Occipital lobe (tissue), 1 donor: ENCODE measurements at regions not wholly inside any gene's neighbourhood (a gene's known extent, or its start where the extent isn't known, plus 50 kb on each side); places are given as distances from the start of the nearest gene placed in this dataset.
"Not testable (repeated sequence)": the region's sequence is repeated elsewhere in the genome, so short reads cannot be mapped to it uniquely, and the experiment has no call there.

Experiments
- DNase-seq: peaks from one replicate; lab custom pipeline; 2025; lab: John Stamatoyannopoulos, UW

GRCh38 chr3:153818338-153818737, 302.9 kb upstream of the ARHGEF26 start:
- no peak for DNase-seq

DNA sequence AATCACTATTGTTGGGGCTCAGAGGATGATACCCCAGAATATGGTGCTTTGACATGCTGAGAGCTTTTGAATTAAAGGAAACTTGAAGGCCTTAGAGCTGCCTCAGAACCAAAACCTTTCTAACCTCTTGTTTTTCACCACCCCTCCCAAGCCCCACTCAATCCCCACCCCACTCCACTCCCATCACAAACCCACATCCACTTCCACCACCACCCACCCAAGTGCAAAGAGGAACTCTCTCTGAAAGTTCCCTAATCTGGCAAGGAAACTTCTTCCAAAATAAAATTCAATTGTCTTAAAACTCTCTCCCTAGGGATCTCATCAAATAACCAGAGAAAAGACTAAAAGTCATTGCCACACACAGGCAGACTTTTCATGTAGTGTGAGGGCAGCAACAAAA, 301.2 kb upstream of the ARHGEF26 start:
- DNase-seq, result no peak

DNA sequence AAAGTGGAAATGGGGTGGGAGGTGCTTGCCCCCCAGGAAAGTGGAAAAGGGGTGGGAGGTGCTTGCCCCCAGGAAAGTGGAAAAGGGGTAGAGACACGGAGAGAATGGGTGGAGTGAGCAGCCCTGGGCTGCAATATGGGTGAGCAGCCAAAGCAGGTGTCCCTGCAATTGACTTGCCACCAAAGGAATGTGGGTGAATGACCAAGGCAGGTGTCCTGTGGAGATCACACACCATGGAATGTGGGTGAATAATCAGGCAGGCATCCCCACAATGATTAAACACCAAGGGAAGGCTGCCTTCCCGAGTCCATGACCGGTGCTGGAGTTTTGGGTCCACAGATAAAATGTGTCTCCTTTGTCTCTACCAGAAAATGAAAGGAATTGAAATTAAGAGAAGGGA, 292.8 kb upstream of the ARHGEF26 start:
- DNase-seq, result not testable (repeated sequence)

GRCh38 chr3:153829606-153830170, 291.5 kb upstream of the ARHGEF26 start:
- DNase-seq, result no peak

- DNase-seq, result no peak
These were observed 290.6 kb upstream of the ARHGEF26 start for GRCh38 chr3:153830552-153830951.

DNA sequence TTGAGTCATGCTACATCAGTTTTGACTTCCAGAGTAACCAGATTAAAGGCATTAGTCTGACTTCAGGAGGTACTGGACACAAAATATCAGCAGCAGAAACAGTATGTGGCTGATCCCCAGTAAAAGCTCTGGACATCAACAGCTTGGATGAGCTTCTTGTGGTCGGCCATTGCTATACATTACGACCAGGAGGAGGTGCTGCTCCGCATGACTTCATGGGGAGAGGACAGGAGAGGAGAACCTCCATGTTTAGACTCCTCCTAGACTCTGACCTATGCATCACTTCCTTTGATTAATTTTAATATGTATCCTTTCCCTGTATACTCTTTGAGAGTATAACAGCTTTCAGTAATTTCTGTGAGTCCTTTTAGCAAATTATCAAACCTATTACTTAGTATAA, 285.6 kb upstream of the ARHGEF26 start:
- DNase-seq, result no peak

GRCh38 chr3:153840487-153840886, 280.7 kb upstream of the ARHGEF26 start:
- DNase-seq, result no peak

- no peak for DNase-seq
These were observed 277.2 kb upstream of the ARHGEF26 start for GRCh38 chr3:153843994-153844393.

GRCh38 chr3:153845311-153845710, 275.9 kb upstream of the ARHGEF26 start:
- no peak for DNase-seq

DNA sequence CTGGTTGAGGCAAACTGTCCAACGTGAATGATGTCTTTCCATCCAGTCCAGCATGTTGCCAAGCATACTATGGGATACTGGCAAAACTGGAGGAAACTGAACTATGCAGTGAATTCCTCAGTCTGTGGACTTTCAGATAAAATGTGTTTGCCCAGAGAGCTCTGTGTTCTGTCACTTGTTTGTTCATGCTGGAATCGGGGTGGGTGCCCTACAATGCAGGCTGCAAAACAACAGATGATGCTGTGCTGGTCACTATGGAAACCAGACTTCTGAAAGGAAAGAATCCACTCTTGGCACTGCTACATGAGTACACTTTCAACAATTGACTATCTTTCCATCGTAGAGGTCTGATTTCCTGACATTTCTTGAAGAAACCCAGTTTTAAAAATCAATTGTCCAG, 272.5 kb upstream of the ARHGEF26 start:
- peak; percentile 5 for DNase-seq

DNA sequence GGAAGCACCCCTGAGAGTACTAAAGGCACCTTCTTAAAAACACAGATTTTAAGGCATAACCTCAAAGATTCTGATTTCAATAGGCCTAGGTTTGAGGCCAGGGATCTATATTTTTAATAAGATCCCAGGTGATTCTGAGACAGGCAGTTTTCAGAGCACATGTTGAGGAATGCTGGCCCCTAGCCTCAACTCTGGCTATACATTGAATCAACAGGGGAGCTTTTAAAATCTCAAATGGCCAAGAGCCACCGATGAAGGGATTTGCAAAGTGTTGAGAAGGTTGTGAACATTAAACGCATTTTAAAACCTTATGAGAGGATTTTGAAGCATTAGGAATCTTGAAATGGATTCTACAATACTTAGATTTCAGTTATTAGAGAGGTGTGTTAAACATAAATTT, 268.8 kb upstream of the ARHGEF26 start:
- DNase-seq, result no peak

GRCh38 chr3:153853163-153853562, 268.0 kb upstream of the ARHGEF26 start:
- no peak for DNase-seq

GRCh38 chr3:153855772-153856171, 265.4 kb upstream of the ARHGEF26 start:
- no peak for DNase-seq

DNA sequence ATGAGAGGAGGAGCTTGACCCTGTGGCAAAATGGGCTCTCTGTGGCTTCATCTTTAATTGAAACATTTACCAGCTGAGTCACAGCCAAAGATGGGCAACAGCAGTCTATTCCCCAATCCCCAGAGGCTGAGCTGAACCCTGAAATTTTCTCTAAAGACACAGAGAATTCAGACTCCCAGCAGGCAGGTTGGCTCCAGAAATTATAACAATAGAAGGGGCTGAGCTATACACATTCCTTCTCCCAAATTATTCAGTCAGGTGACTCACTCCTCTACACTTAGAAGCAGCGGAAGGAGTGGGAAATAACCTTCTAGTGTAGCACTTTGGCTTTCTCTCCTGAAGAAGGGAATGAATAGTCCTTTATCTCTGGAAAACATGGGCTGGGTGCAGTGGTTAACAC, 264.3 kb upstream of the ARHGEF26 start:
- DNase-seq, result no peak

DNA sequence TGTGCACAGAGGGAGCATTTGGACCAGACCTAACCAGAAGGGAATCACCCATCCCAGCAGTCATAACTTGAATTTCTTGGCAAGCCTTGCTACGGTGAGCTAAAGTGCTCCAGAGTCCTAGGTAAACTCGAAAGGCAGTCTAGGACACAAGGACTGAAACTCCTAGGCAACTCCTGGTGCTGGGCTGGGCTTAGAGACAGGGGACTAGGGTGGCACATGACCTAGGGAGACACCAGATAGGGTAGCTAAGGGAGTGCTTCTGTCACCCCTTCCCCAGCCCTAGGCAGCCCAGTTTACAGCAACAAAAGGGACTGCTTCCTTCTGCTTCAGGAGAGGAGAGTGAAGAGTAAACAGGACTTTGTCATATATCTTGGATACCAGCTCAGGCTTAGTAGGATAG, 256.4 kb upstream of the ARHGEF26 start:
- no peak for DNase-seq

- DNase-seq, result no peak
These were observed 254.3 kb upstream of the ARHGEF26 start for GRCh38 chr3:153866901-153867300.

DNA sequence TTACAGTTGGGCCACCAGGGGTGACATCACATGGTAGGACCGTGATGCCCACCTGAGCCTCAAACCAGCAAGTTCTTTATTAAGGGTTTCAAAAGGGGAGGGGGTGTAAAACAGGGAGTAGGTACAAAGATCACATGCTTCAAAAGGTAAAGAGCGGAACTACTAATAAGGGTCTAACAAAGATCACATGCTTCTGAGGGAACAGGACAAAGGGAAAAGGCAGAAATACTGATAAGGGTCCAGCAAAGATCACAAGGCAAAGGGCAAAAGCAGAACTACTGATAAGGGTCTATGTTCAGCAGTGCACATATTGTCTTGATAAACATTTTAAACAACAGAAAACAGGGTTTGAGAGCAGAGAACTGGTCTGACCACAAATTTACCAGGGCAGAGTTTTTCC, 246.8 kb upstream of the ARHGEF26 start:
- not testable (repeated sequence) for DNase-seq

DNA sequence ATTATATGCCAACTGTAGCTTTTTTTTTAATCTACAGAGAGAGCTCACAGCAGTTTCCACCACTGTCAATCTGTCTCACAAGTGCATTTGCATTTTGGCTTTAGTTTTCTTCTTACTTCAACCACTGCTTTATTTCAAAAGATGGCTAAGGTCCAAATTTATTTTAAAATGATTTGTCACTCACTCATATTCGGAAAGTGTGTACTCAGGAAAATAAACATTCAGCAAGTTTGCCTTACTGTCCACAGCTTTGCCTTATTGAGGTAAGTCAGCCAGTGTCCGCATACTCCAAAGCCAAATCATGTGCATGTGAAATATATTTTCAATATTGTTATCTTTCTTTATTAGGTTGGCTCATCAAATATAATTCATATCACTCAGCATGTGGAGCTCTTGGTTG, 240.7 kb upstream of the ARHGEF26 start:
- DNase-seq, result no peak

DNA sequence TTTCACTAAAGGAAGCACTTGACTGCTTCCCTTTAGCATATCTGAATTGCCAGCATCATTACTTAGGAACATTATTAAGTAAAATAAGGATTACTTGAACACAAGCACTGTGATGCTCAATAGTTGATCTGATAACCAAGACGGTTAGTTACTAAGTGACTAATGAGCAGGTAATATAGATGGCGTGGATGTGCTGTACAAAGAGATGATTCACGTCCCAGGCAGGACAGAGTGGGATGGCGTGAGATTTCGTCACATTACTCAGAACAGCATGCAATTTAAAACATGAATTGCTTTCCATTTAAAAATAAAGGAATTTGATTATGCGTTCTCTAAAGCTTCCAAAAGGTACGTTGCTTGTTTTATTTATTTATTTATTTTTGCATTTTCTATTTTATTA, 240.0 kb upstream of the ARHGEF26 start:
- no peak for DNase-seq

DNA sequence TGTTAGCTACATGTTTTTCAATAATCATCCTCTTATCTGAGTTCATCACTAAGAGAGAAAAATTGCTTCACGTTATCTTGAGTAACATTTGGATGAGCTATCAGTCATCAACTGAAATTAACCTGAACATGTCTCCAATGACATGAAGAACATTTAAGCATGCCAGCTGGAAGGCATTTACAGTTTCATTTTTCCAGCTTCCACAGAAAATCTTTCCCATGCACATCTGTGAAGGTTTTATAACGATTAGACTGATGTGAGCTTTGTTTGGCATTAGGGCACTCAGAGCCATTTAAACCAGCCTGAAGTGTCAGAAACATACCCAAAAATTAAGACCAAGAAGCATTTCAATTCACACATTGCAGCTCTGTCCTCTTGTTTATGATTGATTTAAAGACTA, 235.8 kb upstream of the ARHGEF26 start:
- DNase-seq, result no peak

GRCh38 chr3:153889905-153890334, 231.3 kb upstream of the ARHGEF26 start:
- no peak for DNase-seq

- no peak for DNase-seq
These were observed 229.1 kb upstream of the ARHGEF26 start for GRCh38 chr3:153892126-153892525.

DNA sequence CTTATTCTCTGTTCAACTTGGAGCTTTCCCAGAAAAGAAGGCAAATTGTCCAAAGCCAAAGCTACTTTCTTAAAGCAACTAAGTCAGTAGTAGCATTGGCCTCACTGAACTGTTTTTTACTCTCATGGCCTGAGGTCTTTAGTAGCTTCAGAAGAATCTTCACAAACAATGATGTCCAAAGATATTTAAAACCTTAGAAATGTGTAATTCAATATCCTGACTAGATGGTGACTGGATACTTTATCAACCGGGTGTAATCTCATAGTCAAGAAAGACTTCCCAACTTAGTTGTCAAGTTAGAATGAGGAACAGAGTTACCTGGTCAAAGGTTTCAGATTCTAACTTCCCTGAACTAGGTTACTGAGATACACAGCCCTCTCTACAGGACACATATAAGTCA, 226.3 kb upstream of the ARHGEF26 start:
- no peak for DNase-seq

DNA sequence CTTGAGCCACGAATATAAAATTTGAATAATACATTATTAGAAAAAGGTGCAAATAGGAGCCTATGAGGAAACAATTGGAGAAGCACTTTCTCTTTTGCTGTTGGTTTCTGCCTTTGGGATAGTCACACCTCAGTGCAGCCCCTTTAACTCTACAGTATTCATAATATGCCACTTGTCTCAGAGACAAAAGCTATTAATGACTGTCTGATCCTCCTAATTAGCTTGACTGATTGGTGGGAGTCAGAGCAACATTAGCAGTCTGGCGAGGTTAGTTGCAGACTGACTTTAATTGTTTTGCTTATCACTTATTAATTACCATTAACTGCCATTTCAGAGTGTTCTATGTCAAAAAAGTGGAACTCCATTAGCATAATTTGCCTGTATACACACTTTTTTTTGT, 225.0 kb upstream of the ARHGEF26 start:
- no peak for DNase-seq
